ENCODE measurements at regions not wholly inside any gene's neighbourhood (a gene's known extent, or its start where the extent isn't known, plus 50 kb on each side); places are given as distances from the start of the nearest gene placed in this dataset.
A peak's percentile ranks its signal among the peaks of the same experiment; 100 is the strongest.
"Not testable (repeated sequence)": the region's sequence is repeated elsewhere in the genome, so short reads cannot be mapped to it uniquely, and the experiment has no call there.

DNA sequence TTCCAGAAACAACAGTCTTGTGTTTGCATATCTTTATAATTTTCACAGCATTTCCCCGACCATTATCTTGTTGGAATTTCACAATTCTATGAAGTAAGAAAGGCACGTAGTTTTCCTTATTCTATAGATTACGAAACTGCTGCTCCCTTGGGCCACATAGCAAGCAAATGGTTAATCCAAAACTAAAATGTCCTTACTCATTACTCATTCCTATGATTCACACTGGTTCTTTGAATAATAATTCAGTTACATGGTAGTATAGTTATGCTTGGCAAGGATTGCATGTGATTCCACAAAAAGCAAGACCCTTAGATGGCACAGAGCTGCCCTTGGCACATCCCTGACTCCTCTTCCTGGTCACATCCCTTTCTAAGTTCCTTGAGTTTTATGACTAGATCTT lies 51.2 kb downstream of the OR13H1 start:
- DNase-seq, result no peak

- no peak for DNase-seq
Measured at GRCh38 chrX:131607792-131608369, 64.0 kb downstream of the OR13H1 start.

GRCh38 chrX:131609480-131609879 lies 65.6 kb downstream of the OR13H1 start:
- DNase-seq, result no peak

GRCh38 chrX:131613260-131613659 lies 69.4 kb downstream of the OR13H1 start:
- no peak for DNase-seq

GRCh38 chrX:131614241-131614640 lies 70.4 kb downstream of the OR13H1 start:
- no peak for DNase-seq

GRCh38 chrX:131617182-131617581 lies 73.3 kb downstream of the OR13H1 start:
- DNase-seq, result no peak

GRCh38 chrX:131621650-131622049 lies 77.8 kb downstream of the OR13H1 start:
- DNase-seq, result no peak

- no peak for DNase-seq
Measured at GRCh38 chrX:131626681-131627296, 82.9 kb downstream of the OR13H1 start.

DNA sequence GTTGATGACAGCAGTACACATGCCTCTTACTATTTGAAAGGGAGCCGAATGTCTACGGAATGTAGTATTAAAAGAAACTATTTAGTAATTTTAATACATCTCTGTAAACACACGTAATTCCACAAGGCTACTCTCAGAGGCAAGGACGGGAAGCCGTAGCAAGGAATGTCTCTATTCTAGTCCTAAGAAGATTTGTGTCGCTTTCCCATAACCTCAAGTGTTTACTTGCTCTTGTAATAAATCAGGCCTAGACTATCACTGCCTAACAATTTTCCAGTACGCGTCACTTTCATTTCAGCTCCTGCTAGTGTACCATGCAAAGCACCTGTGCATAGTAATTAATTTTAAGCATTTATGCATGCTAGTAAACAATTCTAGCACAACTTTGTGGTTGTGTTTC lies 86.7 kb downstream of the OR13H1 start:
- no peak for DNase-seq

DNA sequence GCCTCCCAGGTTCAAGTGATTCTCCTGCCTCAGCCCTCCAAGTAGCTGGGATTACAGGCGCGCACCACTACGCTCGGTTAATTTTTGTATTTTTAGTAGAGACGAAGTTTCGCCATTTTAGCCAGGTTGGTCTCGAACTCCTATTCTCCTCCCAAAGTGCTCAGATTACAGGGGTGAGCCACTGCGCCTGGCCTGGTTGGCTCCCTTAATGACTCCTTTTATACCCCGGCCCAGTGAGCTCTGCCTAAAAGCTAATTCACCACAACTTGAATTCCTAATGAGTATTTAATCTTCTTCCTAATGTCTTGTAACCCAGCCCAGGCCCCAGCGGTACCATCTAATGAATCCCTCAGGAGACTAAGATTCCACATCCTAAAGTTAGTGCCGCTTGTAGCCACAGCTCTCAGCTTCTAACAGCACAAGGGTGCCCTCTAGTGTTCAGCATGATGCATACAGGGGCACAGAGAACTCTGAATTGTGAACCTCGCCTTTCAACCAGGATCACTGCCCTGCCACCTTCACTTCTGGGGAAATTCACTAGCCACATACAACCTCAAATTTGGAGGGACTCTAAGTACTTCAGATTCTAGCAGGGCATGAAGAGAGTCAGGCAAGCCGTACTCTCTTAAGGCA lies 89.5 kb downstream of the OR13H1 start:
- peak; percentile 36 for DNase-seq

GRCh38 chrX:131634900-131635299 lies 91.0 kb downstream of the OR13H1 start:
- DNase-seq, result no peak

DNA sequence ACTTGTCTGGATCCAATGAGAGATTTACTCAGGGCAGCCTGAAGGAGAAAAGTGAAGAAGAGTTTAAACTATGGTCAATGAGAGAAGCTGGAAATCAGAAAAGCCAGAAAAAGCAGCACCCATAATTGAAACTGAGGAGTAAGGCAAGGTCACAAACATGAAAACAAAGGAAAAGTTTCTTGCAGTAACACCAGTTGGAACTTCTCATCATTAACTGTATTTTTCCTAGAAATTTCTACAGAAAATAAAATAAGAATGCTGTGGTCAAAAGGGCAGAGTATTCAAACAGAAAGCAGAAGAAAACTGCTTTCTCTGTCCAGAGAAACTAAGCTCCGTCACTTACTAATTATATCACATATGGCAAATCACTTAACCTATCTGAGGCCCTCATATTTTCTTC lies 102.2 kb downstream of the OR13H1 start:
- DNase-seq, result no peak

DNA sequence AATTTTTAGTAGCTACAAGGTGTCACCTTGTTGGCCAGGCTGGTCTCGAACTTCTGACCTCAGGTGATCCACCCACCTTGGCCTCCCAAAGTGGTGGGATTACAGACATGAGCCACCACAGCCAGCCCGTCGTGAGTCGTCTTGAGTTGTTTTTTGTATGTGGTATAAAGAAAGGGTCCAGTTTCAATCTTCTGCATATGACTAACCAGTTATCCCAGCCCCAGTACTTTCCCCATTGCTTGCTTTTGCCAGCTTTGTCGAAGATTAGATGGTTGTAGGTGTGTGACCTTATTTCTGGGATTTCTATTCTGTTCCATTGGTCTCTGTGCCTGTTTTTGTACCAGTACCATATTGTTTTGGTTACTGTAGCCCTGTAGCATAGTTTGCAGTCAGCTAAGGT lies 105.9 kb downstream of the OR13H1 start:
- no peak for DNase-seq

DNA sequence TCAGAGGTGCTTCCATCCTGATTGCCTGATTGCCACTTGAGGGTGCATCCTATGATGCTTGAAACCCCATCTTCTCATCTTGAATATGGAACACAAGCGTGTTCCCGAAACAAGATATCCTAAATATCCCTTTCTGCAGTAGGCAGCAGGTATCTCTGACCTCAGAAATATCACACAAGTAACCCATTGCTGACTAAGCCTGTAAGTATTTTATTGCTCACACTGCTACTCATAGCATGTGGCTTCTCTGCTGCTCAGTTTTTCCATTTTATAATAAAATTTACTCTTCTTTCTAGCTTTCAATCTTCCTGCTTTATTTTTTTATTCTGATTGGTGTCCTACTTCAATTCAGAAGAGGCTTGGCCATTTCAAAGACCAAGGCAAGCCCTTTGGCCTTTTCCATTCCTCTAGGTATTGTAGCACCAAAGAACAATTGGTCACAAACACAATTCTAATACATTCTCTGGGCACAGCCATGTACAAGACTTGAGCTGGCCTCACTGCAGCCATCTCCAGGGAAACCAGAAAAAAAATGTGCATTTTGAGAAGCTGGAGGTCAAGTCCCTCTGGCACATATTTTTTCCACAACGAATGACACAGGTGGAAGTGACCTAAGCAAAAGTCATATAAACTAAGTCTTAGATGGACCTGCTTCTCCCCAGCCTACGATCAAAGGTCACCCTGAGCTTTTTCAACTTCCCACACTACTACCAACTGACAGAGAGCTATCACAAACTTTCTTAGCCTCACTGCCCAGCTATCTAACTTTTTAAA lies 107.0 kb downstream of the OR13H1 start:
- DNase-seq, result no peak

- not testable (repeated sequence) for DNase-seq
Measured at GRCh38 chrX:131663726-131664125, 119.9 kb downstream of the OR13H1 start.

DNA sequence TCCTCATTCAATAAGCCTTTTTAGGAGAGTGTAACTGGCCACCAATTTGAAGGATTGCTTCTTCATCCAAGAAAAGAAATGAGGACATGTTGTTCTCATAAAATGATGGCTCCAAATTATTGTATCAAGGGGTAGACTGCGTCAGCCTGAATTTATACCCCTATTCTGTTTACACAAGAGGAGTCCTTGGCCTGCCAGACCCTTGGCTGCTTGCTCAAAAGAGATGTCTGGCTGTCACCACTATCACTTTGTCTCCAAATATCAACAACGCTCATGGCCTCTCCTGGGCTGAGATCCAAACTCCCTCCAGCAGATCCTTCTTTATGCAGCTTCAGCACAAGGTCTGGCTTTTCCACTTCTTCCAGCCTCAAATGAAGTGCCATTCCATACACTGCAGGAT lies 127.9 kb downstream of the OR13H1 start:
- DNase-seq, result no peak

- no peak for DNase-seq
Measured at GRCh38 chrX:131675596-131676194, 131.8 kb downstream of the OR13H1 start.

DNA sequence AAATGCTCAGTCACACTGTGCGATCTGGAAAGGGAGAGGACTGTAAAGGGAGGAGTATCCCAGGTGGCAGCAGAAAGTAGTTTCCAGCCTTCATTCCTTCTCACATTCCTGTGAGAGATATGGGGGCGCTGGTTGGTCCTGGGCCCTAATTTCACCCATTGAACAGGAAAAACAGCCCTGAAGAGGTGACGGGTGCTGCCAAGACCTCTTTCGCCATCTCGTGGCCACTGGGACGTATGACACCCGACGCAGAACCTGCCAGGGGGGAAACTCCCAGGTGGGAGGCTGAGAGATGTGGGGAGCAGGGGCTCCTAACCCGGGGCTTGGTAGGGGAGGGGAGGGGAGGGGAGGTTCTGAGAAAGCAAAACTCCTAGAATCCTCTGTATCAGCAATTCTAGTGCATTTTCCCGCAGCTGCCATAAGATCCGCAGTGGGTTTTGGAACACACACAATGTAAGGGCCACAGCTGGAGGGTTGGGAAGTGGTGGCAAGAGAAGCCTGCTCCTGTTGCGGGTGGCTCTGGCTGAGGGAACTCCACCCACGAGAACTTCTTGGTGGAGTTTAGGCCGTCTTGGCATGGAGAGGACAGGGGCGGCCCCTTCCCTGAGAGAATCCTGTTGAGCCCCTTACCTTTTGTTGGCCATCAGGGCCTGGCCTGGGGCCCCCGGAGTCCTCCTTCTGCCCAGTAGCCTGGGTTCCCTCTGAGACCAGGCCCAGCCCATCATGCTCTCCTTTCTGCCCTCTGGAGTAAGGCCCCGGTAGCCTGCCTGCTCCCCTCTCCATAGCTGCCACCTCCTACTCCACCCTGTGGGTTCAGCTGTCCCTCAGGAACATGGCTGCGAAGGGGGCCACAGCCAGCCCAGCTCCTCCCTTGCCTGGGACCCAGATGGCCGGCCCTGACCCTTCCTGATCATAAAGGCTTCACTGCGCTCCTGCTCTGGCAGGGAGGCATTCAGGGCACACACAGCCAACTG lies 134.1 kb downstream of the OR13H1 start:
- peak; percentile 14 for DNase-seq

DNA sequence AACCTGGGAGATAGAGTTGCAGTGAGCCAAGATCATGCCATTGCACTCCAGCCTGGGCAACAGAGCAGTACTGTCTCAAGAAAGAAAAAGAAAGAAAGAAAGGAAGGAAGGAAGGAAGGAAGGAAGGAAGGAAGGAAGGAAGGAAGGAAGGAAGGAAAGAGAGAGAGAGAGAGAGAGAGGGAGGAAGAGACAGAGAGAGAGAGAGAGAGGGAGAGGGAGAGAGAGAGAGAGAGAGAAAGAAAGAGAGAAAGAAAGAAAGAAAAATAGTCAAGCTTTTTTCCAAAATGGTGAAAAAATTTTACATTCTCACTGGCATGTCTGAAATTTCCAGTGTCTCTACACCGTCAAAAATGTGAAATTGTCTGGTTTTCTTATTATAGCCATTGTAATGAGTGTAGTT lies 138.9 kb downstream of the OR13H1 start:
- DNase-seq, result not testable (repeated sequence)

DNA sequence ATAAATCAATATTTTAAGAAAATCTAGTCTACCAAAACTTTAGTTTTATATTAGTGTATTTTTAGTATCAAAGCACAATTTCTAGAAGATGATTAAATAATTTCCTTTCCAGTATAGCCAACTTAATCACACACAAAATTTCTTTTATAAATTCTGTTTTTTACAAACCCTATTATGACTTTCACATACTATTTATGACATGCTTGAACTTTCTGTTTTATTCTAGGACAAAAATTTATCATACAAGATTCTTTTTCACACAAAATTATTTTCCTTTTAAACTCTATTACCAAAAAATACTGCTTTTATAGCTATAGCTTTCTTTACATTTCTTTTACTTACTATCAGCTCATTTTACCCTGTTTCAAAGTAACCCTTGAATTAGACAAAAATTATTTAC lies 149.5 kb downstream of the OR13H1 start:
- no peak for DNase-seq

GRCh38 chrX:131696989-131697388 lies 153.1 kb downstream of the OR13H1 start:
- DNase-seq, result not testable (repeated sequence)

DNA sequence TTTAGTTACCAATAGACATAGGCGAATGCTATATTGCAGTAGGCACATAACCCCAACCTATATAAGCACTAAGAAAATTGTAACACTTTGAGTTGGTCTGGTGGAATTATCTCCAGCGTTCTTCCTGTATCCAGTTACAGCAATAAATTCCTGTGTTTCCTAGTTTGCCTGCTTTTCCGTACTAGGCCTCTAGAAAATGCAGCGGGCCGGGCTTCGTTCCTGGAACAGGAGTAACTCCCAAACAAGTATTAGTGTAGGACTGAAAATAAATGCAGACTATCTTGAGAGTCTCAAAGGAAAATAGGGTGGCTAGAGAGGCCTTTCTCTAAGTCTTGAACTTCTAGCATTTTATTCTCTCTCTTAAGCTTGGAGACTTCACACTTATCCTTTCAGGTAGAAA lies 159.8 kb downstream of the OR13H1 start:
- DNase-seq, result no peak

Data from DMS153 (cell line).